ENCODE measurements at regions not wholly inside any gene's neighbourhood (a gene's known extent, or its start where the extent isn't known, plus 50 kb on each side); places are given as distances from the start of the nearest gene placed in this dataset.

DNA sequence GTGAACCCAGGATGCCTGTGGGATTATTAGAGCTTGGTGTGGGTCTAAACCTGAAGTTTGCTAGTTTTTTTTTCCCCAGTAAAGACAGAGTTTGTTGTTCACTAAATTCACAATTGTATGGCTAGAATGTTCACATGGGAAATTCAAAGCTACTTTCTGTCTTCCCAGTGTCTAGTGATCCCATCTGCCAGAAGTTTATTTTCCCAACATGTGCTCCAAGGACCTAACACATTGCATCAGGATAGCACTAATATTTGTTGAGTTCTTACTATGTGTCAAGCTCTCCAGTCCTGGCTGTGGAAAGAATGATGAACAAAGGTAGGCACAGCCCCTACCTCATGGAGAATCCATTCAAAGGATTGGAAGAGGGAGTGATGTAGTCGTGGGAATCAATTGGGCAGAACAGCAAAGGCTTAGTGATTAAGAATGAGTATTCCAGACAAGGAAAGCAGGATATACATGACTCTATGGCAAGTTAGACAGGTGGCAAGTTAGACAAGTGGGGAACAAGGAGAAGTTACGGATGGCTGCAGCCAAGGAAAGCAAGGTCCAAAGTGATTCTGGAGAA is 521.5 kb upstream of the WWC1 start:
- TF ChIP-seq, protein P1, sequence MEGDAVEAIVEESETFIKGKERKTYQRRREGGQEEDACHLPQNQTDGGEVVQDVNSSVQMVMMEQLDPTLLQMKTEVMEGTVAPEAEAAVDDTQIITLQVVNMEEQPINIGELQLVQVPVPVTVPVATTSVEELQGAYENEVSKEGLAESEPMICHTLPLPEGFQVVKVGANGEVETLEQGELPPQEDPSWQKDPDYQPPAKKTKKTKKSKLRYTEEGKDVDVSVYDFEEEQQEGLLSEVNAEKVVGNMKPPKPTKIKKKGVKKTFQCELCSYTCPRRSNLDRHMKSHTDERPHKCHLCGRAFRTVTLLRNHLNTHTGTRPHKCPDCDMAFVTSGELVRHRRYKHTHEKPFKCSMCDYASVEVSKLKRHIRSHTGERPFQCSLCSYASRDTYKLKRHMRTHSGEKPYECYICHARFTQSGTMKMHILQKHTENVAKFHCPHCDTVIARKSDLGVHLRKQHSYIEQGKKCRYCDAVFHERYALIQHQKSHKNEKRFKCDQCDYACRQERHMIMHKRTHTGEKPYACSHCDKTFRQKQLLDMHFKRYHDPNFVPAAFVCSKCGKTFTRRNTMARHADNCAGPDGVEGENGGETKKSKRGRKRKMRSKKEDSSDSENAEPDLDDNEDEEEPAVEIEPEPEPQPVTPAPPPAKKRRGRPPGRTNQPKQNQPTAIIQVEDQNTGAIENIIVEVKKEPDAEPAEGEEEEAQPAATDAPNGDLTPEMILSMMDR (IDR thresholded peaks at IDR 0.05; ENCODE audit: low read length): no peak
- TF ChIP-seq EZH2 (IDR thresholded peaks at IDR 0.05; ENCODE audit: borderline replicate concordance, low read length): no peak
